Upper lobe of left lung (tissue), 6 donors: ENCODE measurements at regions not wholly inside any gene's neighbourhood (a gene's known extent, or its start where the extent isn't known, plus 50 kb on each side); places are given as distances from the start of the nearest gene placed in this dataset.

Experiments used
- ATAC-seq, 2 donors: fragments of 200-7000 bp; cut with Tn5 transposase; one replicate each; pipeline ENCODE4 v1.9.1; 2022; ENCODE audit warnings: mild to moderate bottlenecking in 2 of 2, moderate library complexity in 2 of 2; ENCODE audit not compliant: low FRiP score in 2 of 2
- DNase-seq, 2 donors: peaks; one replicate each; pipeline ENCODE4 v3.0.0-alpha.2; 2019 to 2020
- H3K27ac ChIP-seq, 4 donors: fragments of 200-600 bp; sonication (generic); one replicate each; pipeline ENCODE4 v1.5.1; 2016 to 2019
- H3K27me3 ChIP-seq, 4 donors: fragments of 200-600 bp; sonication (generic); one replicate each; pipeline ENCODE4 v1.5.1; 2017 to 2019
- H3K36me3 ChIP-seq, 4 donors: fragments of 200-600 bp; sonication (generic); one replicate each; pipeline ENCODE4 v1.5.1; 2016 to 2019
- H3K4me1 ChIP-seq, 4 donors: fragments of 200-600 bp; sonication (generic); one replicate each; pipeline ENCODE4 v1.5.1; 2018 to 2019
- H3K4me3 ChIP-seq, 4 donors: fragments of 200-600 bp; sonication (generic); one replicate each; pipeline ENCODE4 v1.5.1; 2017 to 2019; ENCODE audit warnings: mild to moderate bottlenecking in 2 of 4, moderate library complexity in 1 of 4
- H3K9me3 ChIP-seq, 4 donors: fragments of 200-600 bp; sonication (generic); one replicate each; pipeline ENCODE4 v1.5.1; 2018 to 2019
- EP300 ChIP-seq, 4 donors: sonication (generic); formaldehyde crosslinking; IDR thresholded peaks; one replicate each; pipeline ENCODE4 v1.5.1; 2017; ENCODE audit warnings: antibody characterized with exemption in 4 of 4, control low read depth in 2 of 4
- POLR2A ChIP-seq, 4 donors: fragments of 450-650 bp; IDR thresholded peaks; one replicate each; pipeline ENCODE4 v1.5.1; 2016 to 2017; ENCODE audit warnings: antibody characterized with exemption in 4 of 4, mild to moderate bottlenecking in 2 of 4
- POLR2AphosphoS5 ChIP-seq, 2 donors: sonication (generic); formaldehyde crosslinking; IDR thresholded peaks; one replicate each; pipeline ENCODE4 v1.5.1; 2017; ENCODE audit warnings: antibody characterized with exemption in 2 of 2
- WGBS, 2 donors: methylation state at CpG; one replicate each; pipeline ENCODE4 v1.1.5; 2017 to 2018; 5-methylcytosine and 5-hydroxymethylcytosine counted together
- TF ChIP-seq, protein P1 (sequence below), 6 experiments: fragments of 450-650 bp in 4 of 6; fragments of 200-600 bp in 2 of 6; sonication (generic) in 2 of 6; IDR thresholded peaks; one replicate each; pipeline ENCODE4 v1.5.1; 2016 to 2019; ENCODE audit warnings: antibody characterized with exemption in 6 of 6
- donor health status: DM: no; HTN: no; CAD: no; lungs with moderate emphysema.
- donor health status: DM: no; HTN: yes; CAD: no; lungs with severe emphysema.

GRCh38 chr3:161444694-161445077, 51.9 kb upstream of the OTOL1 start:
- no peak for ATAC-seq
- TF ChIP-seq, protein P1, sequence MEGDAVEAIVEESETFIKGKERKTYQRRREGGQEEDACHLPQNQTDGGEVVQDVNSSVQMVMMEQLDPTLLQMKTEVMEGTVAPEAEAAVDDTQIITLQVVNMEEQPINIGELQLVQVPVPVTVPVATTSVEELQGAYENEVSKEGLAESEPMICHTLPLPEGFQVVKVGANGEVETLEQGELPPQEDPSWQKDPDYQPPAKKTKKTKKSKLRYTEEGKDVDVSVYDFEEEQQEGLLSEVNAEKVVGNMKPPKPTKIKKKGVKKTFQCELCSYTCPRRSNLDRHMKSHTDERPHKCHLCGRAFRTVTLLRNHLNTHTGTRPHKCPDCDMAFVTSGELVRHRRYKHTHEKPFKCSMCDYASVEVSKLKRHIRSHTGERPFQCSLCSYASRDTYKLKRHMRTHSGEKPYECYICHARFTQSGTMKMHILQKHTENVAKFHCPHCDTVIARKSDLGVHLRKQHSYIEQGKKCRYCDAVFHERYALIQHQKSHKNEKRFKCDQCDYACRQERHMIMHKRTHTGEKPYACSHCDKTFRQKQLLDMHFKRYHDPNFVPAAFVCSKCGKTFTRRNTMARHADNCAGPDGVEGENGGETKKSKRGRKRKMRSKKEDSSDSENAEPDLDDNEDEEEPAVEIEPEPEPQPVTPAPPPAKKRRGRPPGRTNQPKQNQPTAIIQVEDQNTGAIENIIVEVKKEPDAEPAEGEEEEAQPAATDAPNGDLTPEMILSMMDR (IDR thresholded peaks at IDR 0.05), result no peak
- TF ChIP-seq POLR2A (IDR thresholded peaks at IDR 0.05), result no peak
- no peak for TF ChIP-seq EP300 (IDR thresholded peaks at IDR 0.05)
- TF ChIP-seq POLR2AphosphoS5 (IDR thresholded peaks at IDR 0.05), result no peak
- no peak for DNase-seq

GRCh38 chr3:161443921-161444693, 52.5 kb upstream of the OTOL1 start:
- DNase-seq (no peak), ATAC-seq (no peak)
- no peaks in the 10 kb centered on the region for H3K27me3 ChIP-seq
- 83 to 88% methylated on average over 4 of the region's 4 CpGs for WGBS, 2 donors
- TF ChIP-seq, protein P1 (IDR thresholded peaks at IDR 0.05), result no peak
- H3K9me3 ChIP-seq, result no peaks in the 10 kb centered on the region
- H3K4me3 ChIP-seq, result no peak overlapping the region
- no peaks in the 10 kb centered on the region for H3K36me3 ChIP-seq
- H3K4me1 ChIP-seq, result no peaks in the 10 kb centered on the region
- H3K27ac ChIP-seq, result no peak overlapping the region

More at GRCh38 chr3:161444694-161445077, 51.9 kb upstream of the OTOL1 start:
- H3K4me3 ChIP-seq, result no peak overlapping the region
- 72% methylated on average over 3 of the region's 3 CpGs for WGBS, 2 donors
- H3K9me3 ChIP-seq, result no peaks in the 10 kb centered on the region
- no peaks in the 10 kb centered on the region for H3K36me3 ChIP-seq
- no peaks in the 10 kb centered on the region for H3K4me1 ChIP-seq
- H3K27ac ChIP-seq, result no peak overlapping the region
- H3K27me3 ChIP-seq, result no peaks in the 10 kb centered on the region

DNA sequence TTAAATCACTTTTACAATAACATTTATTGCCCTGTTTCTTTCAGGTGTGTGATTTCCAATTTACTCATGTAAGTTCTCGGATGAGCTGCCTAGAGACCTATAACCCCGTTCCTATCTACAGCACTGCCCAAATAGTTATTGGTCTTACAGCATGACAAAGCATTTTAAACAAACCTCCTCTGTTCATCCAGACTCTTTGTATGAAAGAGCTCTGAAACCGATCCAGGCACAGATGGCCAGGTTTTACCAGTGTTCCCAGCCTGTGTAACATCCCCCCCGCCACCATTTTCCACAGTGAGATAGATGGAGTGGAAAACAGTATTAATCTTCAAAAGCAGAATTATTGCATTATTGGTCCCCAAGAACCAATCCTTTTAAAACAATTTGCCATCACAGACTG, 59.0 kb upstream of the SPTSSB start:
- Histone ChIP-seq H3K9me3 (no peaks in the 10 kb centered on the region), H3K36me3 (no peaks in the 10 kb centered on the region), H3K4me3 (no peak overlapping the region), H3K27me3 (no peaks in the 10 kb centered on the region), H3K4me1 (no peaks in the 10 kb centered on the region), H3K27ac (no peak overlapping the region)
- no peak for DNase-seq
- no peak for ATAC-seq
- TF ChIP-seq, protein P1 (IDR thresholded peaks at IDR 0.05), result no peak
- TF ChIP-seq POLR2AphosphoS5 (IDR thresholded peaks at IDR 0.05), result no peak
- no peak for TF ChIP-seq POLR2A (IDR thresholded peaks at IDR 0.05)
- TF ChIP-seq EP300 (IDR thresholded peaks at IDR 0.05), result no peak
- WGBS, 2 donors, result 88 to 94% methylated on average over 4 of the region's 4 CpGs

GRCh38 chr3:161427347-161427746, 56.0 kb upstream of the SPTSSB start:
- Histone ChIP-seq H3K9me3 (no peaks in the 10 kb centered on the region), H3K4me1 (no peaks in the 10 kb centered on the region), H3K27me3 (no peaks in the 10 kb centered on the region), H3K27ac (no peak overlapping the region), H3K36me3 (no peaks in the 10 kb centered on the region), H3K4me3 (no peak overlapping the region)
- 44 to 54% methylated on average over 1 of the region's 1 CpG for WGBS, 2 donors
- DNase-seq (no peak), ATAC-seq (no peak)
- TF ChIP-seq EP300 (IDR thresholded peaks at IDR 0.05) (no peak), POLR2A (IDR thresholded peaks at IDR 0.05) (no peak), POLR2AphosphoS5 (IDR thresholded peaks at IDR 0.05) (no peak)
- TF ChIP-seq, protein P1 (IDR thresholded peaks at IDR 0.05), result no peak

- Histone ChIP-seq H3K4me3 (no peak overlapping the region), H3K36me3 (no peaks in the 10 kb centered on the region), H3K27ac (no peak overlapping the region), H3K4me1 (no peaks in the 10 kb centered on the region), H3K9me3 (no peaks in the 10 kb centered on the region), H3K27me3 (no peaks in the 10 kb centered on the region)
- WGBS, 2 donors, result 54 to 55% methylated on average over 4 of the region's 4 CpGs
- ATAC-seq, result no peak
- no peak for TF ChIP-seq EP300 (IDR thresholded peaks at IDR 0.05)
- TF ChIP-seq, protein P1 (IDR thresholded peaks at IDR 0.05), result no peak
- TF ChIP-seq POLR2AphosphoS5 (IDR thresholded peaks at IDR 0.05), result no peak
- no peak for TF ChIP-seq POLR2A (IDR thresholded peaks at IDR 0.05)
- no peak for DNase-seq
These were observed 55.4 kb upstream of the SPTSSB start for GRCh38 chr3:161426758-161427157.
